HUES64 (cell line): ENCODE measurements at regions not wholly inside any gene's neighbourhood (a gene's known extent, or its start where the extent isn't known, plus 50 kb on each side); places are given as distances from the start of the nearest gene placed in this dataset.

Source experiments
- H3K27ac ChIP-seq: 2 replicates; pipeline ENCODE4 v1.7.0; 2013; ENCODE audit warnings: low read depth, low read length, inconsistent platforms
- H3K27me3 ChIP-seq: 2 replicates; pipeline ENCODE4 v1.6.1; 2013; ENCODE audit warnings: mild to moderate bottlenecking, low read length; ENCODE audit not compliant: insufficient read depth
- H3K36me3 ChIP-seq: 2 replicates; pipeline ENCODE4 v1.6.1; 2013; ENCODE audit warnings: mild to moderate bottlenecking, low read length; ENCODE audit not compliant: insufficient read depth
- H3K4me1 ChIP-seq: 2 replicates; pipeline ENCODE4 v1.6.1; 2013; ENCODE audit warnings: mild to moderate bottlenecking, low read length, moderate library complexity; ENCODE audit not compliant: insufficient read depth
- H3K4me3 ChIP-seq: 2 replicates; pipeline ENCODE4 v1.5.1; 2013; ENCODE audit warnings: mild to moderate bottlenecking, low read length, moderate library complexity
- H3K9ac ChIP-seq: 2 replicates; pipeline ENCODE4 v1.6.1; 2013; ENCODE audit warnings: mild to moderate bottlenecking, low read depth, low read length
- H3K9me3 ChIP-seq: 2 replicates; pipeline ENCODE4 v1.6.1; 2013; ENCODE audit warnings: low read depth, low read length; ENCODE audit not compliant: insufficient read depth
- WGBS: fragments of 150-250, 120-280 bp; methylation state at CpG from one replicate; pipeline ENCODE4 v1.1.7; 2013; ENCODE audit warnings: missing lambda C conversion rate; 5-methylcytosine and 5-hydroxymethylcytosine counted together

- Histone ChIP-seq H3K4me1 (peaks cover 26% of the 10 kb centered on the region), H3K36me3 (no peaks in the 10 kb centered on the region), H3K9me3 (no peaks in the 10 kb centered on the region), H3K27me3 (no peaks in the 10 kb centered on the region), H3K27ac (no peak overlapping the region), H3K9ac (peak overlapping the region; percentile 50; the same call in 1 of the 2 replicates), H3K4me3 (peak overlapping the region; percentile 1; the same call in 1 of the 2 replicates)
- 85% methylated on average over 6 of the region's 7 CpGs for WGBS
These were observed 143.9 kb upstream of the L3MBTL4 start for GRCh38 chr18:6558446-6559156.

DNA sequence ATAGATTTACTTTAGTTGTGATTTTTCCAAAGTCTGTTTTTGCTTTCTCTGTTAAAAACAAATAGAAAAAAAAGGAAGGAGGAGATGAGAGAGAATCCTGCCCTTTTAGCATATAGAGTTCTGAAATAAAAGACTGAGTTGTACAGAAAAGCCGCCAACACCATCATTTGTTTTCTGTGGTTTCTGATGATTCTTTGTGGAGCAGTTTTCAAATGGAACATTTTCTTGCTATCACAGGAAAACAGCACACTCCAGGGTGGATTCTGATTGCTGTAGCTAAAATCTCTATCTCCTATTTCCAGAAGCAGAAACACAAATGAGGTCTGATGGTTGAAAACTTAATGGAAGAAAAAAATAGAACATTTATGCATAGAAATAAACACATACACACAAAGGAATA lies 144.6 kb upstream of the L3MBTL4 start:
- H3K4me3 ChIP-seq = no peak overlapping the region

GRCh38 chr18:6561016-6561415 lies 146.3 kb upstream of the L3MBTL4 start:
- no peaks in the 10 kb centered on the region for H3K9me3 ChIP-seq
- H3K4me3 ChIP-seq = no peak overlapping the region
- 93% methylated on average over 9 of the region's 9 CpGs for WGBS
- H3K27me3 ChIP-seq = no peaks in the 10 kb centered on the region
- no peak overlapping the region for H3K27ac ChIP-seq
- peaks cover 28% of the 10 kb centered on the region for H3K4me1 ChIP-seq
- H3K36me3 ChIP-seq = no peaks in the 10 kb centered on the region
- H3K9ac ChIP-seq = no peak overlapping the region

More for the DNA sequence above, 144.6 kb upstream of the L3MBTL4 start:
- H3K4me1 ChIP-seq = peaks cover 26% of the 10 kb centered on the region
- H3K27me3 ChIP-seq = no peaks in the 10 kb centered on the region
- no peak overlapping the region for H3K27ac ChIP-seq
- no peaks in the 10 kb centered on the region for H3K36me3 ChIP-seq
- 78% methylated on average over 1 of the region's 1 CpG for WGBS
- no peaks in the 10 kb centered on the region for H3K9me3 ChIP-seq
- no peak overlapping the region for H3K9ac ChIP-seq

DNA sequence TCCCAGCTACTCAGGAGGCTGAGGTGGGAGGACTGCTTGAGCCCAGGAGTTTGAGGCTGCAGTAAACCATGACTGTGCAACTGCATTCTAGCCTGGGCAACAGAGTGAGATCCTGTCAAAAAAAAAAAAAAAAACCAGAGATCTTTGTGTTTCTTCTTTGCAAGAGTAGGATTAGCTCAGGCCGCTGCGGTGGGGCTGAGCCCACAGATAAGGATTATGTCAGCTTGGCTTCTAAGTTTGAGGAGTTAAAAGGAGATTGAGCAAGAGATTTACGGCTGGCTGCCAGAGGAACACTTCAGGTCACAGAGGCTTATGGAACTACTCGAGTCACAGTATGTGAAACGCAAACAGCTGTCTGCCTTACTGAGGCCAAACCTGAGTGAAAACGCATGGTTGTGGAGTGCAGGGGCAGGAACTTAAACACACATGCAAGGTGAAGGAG lies 146.7 kb upstream of the L3MBTL4 start:
- Histone ChIP-seq H3K4me3 (no peak overlapping the region), H3K36me3 (no peaks in the 10 kb centered on the region), H3K9ac (no peak overlapping the region), H3K27ac (peak overlapping the region; percentile 17; the same call in 1 of the 2 replicates), H3K27me3 (no peaks in the 10 kb centered on the region), H3K4me1 (peaks cover 31% of the 10 kb centered on the region), H3K9me3 (no peaks in the 10 kb centered on the region)
- 80% methylated on average over 6 of the region's 6 CpGs for WGBS

DNA sequence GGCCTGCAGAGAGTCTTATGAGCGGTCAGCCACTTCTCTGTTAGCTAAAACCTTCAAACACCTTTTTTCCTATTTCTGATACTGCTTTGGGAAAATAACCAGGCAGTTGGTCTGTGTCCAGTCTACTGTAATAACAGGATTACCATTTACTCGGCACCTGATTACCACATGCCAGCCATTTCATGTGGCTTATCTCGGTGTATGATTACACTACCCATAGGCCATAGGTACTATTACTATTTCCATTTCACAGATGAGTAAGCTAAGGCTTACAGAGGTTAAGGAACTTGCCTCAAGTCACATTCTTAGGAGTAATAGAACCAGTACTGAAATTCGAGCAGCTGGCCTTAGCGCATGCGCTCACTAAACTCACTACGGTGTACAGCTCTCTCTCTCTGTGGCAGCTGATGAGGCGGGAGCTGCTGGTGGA lies 147.2 kb upstream of the L3MBTL4 start:
- no peaks in the 10 kb centered on the region for H3K27me3 ChIP-seq
- no peak overlapping the region for H3K9ac ChIP-seq
- peaks cover 31% of the 10 kb centered on the region for H3K4me1 ChIP-seq
- peak overlapping the region; percentile 17; the same call in 1 of the 2 replicates for H3K27ac ChIP-seq
- no peak overlapping the region for H3K4me3 ChIP-seq
- no peaks in the 10 kb centered on the region for H3K36me3 ChIP-seq
- WGBS = 89% methylated on average over 8 of the region's 8 CpGs
- no peaks in the 10 kb centered on the region for H3K9me3 ChIP-seq

- H3K9me3 ChIP-seq = no peaks in the 10 kb centered on the region
- no peak overlapping the region for H3K4me3 ChIP-seq
- no peak overlapping the region for H3K27ac ChIP-seq
- 100% methylated on average over 1 of the region's 1 CpG for WGBS
- no peaks in the 10 kb centered on the region for H3K27me3 ChIP-seq
- no peaks in the 10 kb centered on the region for H3K36me3 ChIP-seq
- no peak overlapping the region for H3K9ac ChIP-seq
- H3K4me1 ChIP-seq = peaks cover 23% of the 10 kb centered on the region; the same call in 1 of the 2 replicates
These were observed 149.2 kb upstream of the L3MBTL4 start for GRCh38 chr18:6563896-6564295.

DNA sequence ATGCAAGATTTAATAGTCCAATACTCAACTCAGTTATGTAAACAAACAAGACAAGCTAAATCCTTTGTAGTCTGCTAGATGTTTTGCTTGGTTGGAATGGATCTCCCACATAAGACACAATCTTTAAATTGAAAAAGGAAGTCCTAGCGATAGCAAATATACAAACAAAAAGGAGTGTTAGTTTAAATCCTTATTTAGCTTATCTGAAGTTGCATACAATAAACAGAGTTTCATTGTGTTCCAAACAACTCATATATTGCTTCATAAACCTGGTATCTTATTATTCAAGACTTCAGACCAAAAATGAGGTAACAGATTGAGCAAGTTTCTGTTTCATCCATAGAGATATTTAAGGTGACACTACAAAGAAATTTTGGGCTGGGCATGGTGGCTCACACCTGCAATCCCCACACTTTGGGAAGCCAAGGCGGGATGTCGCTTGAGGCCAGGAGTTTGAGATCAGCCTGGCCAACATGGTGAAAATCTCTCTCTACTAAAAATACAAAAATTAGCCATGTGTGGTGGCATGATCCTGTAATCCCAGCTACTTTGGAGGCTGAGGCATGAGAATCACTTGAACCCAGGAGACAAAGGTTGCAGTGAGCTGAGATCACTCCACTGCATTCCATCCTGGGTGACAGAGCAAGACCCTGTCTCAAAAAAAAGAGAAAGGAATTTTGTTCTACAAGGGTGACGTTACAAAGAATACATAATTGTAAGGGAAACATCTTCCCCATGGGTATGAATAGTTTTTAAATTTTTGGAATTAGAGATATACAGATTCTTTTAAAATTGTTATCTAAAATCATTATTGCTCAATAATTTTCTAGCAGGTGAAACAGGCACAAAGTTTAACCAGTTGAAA lies 150.5 kb upstream of the L3MBTL4 start:
- H3K27me3 ChIP-seq = no peaks in the 10 kb centered on the region
- H3K9me3 ChIP-seq = no peaks in the 10 kb centered on the region
- no peak overlapping the region for H3K9ac ChIP-seq
- 93% methylated on average over 2 of the region's 4 CpGs for WGBS
- no peak overlapping the region; the same call in 1 of the 2 replicates for H3K27ac ChIP-seq
- peaks cover 19% of the 10 kb centered on the region; the same call in 1 of the 2 replicates for H3K4me1 ChIP-seq
- H3K4me3 ChIP-seq = no peak overlapping the region
- no peaks in the 10 kb centered on the region for H3K36me3 ChIP-seq

- H3K4me3 ChIP-seq = no peak overlapping the region
- no peaks in the 10 kb centered on the region for H3K36me3 ChIP-seq
- H3K4me1 ChIP-seq = peaks cover 21% of the 10 kb centered on the region
- no peaks in the 10 kb centered on the region for H3K9me3 ChIP-seq
- no peaks in the 10 kb centered on the region for H3K27me3 ChIP-seq
- peak overlapping the region; percentile 55; the same call in 1 of the 2 replicates for H3K27ac ChIP-seq
- no peak overlapping the region for H3K9ac ChIP-seq
- 88% methylated on average over 2 of the region's 2 CpGs for WGBS
These were observed 151.0 kb upstream of the L3MBTL4 start for GRCh38 chr18:6565815-6566081.

GRCh38 chr18:6566338-6566911 lies 151.7 kb upstream of the L3MBTL4 start:
- H3K4me3 ChIP-seq = no peak overlapping the region
- H3K9ac ChIP-seq = no peak overlapping the region
- 68% methylated on average over 3 of the region's 3 CpGs for WGBS
- H3K27me3 ChIP-seq = no peaks in the 10 kb centered on the region
- H3K36me3 ChIP-seq = no peaks in the 10 kb centered on the region
- no peaks in the 10 kb centered on the region for H3K9me3 ChIP-seq
- H3K4me1 ChIP-seq = peaks cover 25% of the 10 kb centered on the region
- H3K27ac ChIP-seq = peak overlapping the region; percentile 59; the same call in 1 of the 2 replicates

DNA sequence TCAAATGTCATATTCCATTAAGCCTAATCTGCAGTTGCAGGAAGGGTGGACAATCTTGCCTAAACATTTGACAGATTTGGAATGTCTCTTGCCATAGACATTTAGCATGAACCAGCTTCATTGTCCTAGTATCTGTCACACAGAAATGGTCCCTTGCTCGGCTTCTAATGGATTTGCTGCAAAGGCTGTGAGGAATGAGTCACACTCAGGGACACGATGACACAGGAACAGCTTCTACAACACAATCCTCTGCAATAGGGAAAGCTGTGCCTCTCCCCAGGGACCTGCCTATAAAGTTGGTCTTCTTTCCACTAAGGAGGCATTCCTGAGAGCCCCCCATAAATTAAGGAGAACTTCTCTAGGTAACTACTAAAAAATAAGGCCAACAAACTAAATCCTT lies 155.1 kb upstream of the L3MBTL4 start:
- Histone ChIP-seq H3K9me3 (no peaks in the 10 kb centered on the region), H3K9ac (no peak overlapping the region), H3K4me3 (no peak overlapping the region), H3K4me1 (peaks cover 30% of the 10 kb centered on the region), H3K27me3 (no peaks in the 10 kb centered on the region), H3K27ac (no peak overlapping the region), H3K36me3 (no peaks in the 10 kb centered on the region)
- WGBS = 54% methylated on average over 2 of the region's 2 CpGs
